ENCODE measurements at regions not wholly inside any gene's neighbourhood (a gene's known extent, or its start where the extent isn't known, plus 50 kb on each side); places are given as distances from the start of the nearest gene placed in this dataset.

DNA sequence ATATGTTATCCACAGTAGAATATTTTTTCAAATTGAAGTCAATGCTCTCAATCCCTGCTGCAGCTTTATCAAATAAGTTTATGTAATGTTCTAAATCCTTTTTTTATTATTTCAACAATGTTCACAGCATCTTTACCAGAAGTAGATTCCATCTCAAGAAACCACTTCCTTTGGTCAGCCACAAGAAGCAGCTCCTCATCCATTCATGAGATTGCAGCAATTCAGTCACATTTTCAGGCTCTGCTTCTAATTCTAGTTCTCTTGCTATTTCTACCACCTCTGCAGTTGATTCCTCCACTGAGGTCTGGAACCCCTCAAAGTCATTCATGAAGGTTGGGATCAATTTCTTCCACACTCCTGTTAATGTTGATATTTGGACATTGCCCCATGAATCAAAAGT lies 2301.3 kb upstream of the TENM3 start:
- no peak overlapping the region for H3K4me3 ChIP-seq
- no peak overlapping the region for H3K27ac ChIP-seq
- TF ChIP-seq, protein P1, sequence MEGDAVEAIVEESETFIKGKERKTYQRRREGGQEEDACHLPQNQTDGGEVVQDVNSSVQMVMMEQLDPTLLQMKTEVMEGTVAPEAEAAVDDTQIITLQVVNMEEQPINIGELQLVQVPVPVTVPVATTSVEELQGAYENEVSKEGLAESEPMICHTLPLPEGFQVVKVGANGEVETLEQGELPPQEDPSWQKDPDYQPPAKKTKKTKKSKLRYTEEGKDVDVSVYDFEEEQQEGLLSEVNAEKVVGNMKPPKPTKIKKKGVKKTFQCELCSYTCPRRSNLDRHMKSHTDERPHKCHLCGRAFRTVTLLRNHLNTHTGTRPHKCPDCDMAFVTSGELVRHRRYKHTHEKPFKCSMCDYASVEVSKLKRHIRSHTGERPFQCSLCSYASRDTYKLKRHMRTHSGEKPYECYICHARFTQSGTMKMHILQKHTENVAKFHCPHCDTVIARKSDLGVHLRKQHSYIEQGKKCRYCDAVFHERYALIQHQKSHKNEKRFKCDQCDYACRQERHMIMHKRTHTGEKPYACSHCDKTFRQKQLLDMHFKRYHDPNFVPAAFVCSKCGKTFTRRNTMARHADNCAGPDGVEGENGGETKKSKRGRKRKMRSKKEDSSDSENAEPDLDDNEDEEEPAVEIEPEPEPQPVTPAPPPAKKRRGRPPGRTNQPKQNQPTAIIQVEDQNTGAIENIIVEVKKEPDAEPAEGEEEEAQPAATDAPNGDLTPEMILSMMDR (IDR thresholded peaks at IDR 0.05), result no peak
- TF ChIP-seq POLR2A (IDR thresholded peaks at IDR 0.05), result no peak
- H3K4me1 ChIP-seq, result no peaks in the 10 kb centered on the region
- no peaks in the 10 kb centered on the region for H3K27me3 ChIP-seq
- no peaks in the 10 kb centered on the region for H3K36me3 ChIP-seq
- peaks cover 0 to 42% (median 4%) of the 10 kb centered on the region in 12 donors for H3K9me3 ChIP-seq
- intact Hi-C loops (cut with DNase I), result no loop called here
- DNase-seq, result no peak
- no peak for ATAC-seq

DNA sequence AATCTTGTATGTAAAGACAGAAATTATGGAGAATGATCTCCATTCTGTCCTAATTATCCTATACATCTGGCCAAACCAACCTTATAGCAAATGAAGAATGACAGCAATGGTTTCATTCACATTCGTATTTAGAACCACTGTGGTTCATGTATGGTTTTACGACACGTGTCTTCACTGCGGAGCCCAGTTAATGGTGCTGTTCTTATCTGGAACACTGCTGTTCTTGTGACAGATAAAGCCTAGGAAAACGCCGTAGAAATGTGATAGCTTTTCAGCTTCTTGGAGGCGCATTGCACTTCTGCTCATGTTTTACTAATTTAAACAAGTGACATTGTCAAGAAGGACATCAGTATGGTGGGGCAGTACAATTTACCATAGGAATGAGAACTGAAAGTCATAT lies 2266.4 kb upstream of the TENM3 start:
- peaks cover 0 to 5% (median 0%) of the 10 kb centered on the region in 12 donors for H3K9me3 ChIP-seq
- H3K36me3 ChIP-seq, result no peaks in the 10 kb centered on the region
- TF ChIP-seq, protein P1 (IDR thresholded peaks at IDR 0.05), result no peak
- TF ChIP-seq POLR2A (IDR thresholded peaks at IDR 0.05), result no peak
- H3K27me3 ChIP-seq, result no peaks in the 10 kb centered on the region
- H3K4me3 ChIP-seq, result no peak overlapping the region
- no peak for DNase-seq
- H3K27ac ChIP-seq, result no peak overlapping the region
- no peaks in the 10 kb centered on the region for H3K4me1 ChIP-seq
- intact Hi-C loops (cut with DNase I), result no loop called here
- ATAC-seq, result no peak
- 44 to 64% (median 52%) methylated on average over 7 of the region's 7 CpGs for WGBS, 4 donors

DNA sequence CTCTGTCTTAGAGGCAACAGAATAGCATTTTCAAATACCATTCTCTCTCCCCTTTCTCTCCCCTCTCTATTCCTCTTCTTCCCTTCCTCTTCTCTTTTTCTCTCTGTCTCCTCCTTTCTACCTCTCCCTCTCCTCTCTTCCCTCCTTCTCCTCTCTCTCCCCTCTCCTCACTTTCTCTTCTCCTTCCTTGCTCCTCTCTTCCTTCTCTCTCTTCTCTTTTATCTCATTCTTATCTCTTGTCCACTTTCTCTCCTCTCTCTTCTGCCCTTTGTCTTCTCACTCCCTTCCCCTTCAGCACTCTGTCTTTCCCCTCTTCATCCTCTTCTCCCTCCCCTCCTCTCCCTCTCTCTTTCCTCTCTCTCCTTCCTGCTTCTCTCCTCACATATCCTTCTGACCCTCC lies 2265.8 kb upstream of the TENM3 start:
- peaks cover 0 to 5% (median 0%) of the 10 kb centered on the region in 12 donors for H3K9me3 ChIP-seq
- no peak for ATAC-seq
- no peaks in the 10 kb centered on the region for H3K27me3 ChIP-seq
- TF ChIP-seq POLR2A (IDR thresholded peaks at IDR 0.05), result no peak
- TF ChIP-seq, protein P1 (IDR thresholded peaks at IDR 0.05), result no peak
- intact Hi-C loops (cut with DNase I), result no loop called here
- H3K27ac ChIP-seq, result no peak overlapping the region
- no peak for DNase-seq
- no peaks in the 10 kb centered on the region for H3K36me3 ChIP-seq
- H3K4me1 ChIP-seq, result no peaks in the 10 kb centered on the region
- no peak overlapping the region for H3K4me3 ChIP-seq

DNA sequence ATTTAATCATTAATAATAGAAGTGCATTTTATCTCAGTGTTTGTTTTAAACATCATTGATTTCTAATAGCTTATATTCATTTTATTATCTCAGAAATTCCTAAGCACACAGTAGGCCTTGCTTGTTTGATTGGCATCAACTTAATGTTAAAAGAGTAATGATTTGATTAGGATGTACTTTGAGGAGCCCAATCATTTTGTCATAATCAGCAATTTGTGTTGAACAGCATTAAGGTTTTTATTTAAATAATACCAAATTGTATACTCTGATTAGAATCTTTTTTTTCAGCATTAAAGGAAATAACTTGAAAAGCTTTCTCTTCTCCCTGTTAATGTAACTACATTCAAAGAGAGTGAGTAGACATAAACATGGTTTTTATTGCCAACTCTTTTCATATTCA lies 2262.0 kb upstream of the TENM3 start:
- H3K9me3 ChIP-seq, result peaks cover 0 to 5% (median 0%) of the 10 kb centered on the region in 12 donors
- TF ChIP-seq POLR2A (IDR thresholded peaks at IDR 0.05), result no peak
- TF ChIP-seq, protein P1 (IDR thresholded peaks at IDR 0.05), result no peak
- H3K27me3 ChIP-seq, result no peaks in the 10 kb centered on the region
- ATAC-seq (no peak), DNase-seq (no peak)
- no peaks in the 10 kb centered on the region for H3K4me1 ChIP-seq
- H3K4me3 ChIP-seq, result no peak overlapping the region
- H3K27ac ChIP-seq, result no peak overlapping the region
- intact Hi-C loops (cut with DNase I), result no loop called here
- no peaks in the 10 kb centered on the region for H3K36me3 ChIP-seq

Data from heart left ventricle (tissue), 16 donors.